Astrocyte (in vitro differentiated cells and primary cell): ENCODE measurements at regions not wholly inside any gene's neighbourhood (a gene's known extent, or its start where the extent isn't known, plus 50 kb on each side); places are given as distances from the start of the nearest gene placed in this dataset.

ENCODE experiments used
- DNase-seq: peaks from one replicate; pipeline ENCODE4 v3.0.0-alpha.2; 2010; ENCODE audit warnings: low read depth
- FAIRE-seq: peaks from 2 replicates; lab custom pipeline; 2011; peaks lifted over from hg19 to GRCh38; lab: Jason Lieb, UNC
- H2AFZ ChIP-seq: 2 replicates; pipeline ENCODE4 v1.6.0; 2012; ENCODE audit warnings: low read depth, low read length, inconsistent platforms
- H3K27ac ChIP-seq: 2 replicates; pipeline ENCODE4 v1.5.1; 2011; ENCODE audit warnings: low read depth, low read length, inconsistent platforms
- H3K27me3 ChIP-seq: 2 replicates; pipeline ENCODE4 v1.6.0; 2011; ENCODE audit warnings: low read length, inconsistent platforms; ENCODE audit not compliant: insufficient read depth
- H3K36me3 ChIP-seq: 2 replicates; pipeline ENCODE4 v1.5.1; 2011; ENCODE audit warnings: low read length, inconsistent platforms; ENCODE audit not compliant: insufficient read depth
- H3K4me1 ChIP-seq: 2 replicates; pipeline ENCODE4 v1.5.1; 2011; ENCODE audit warnings: low read length, inconsistent platforms; ENCODE audit not compliant: insufficient read depth
- H3K4me2 ChIP-seq: 2 replicates; pipeline ENCODE4 v1.6.0; 2012; ENCODE audit warnings: low read length, inconsistent platforms
- H3K4me3 ChIP-seq: 2 replicates; pipeline ENCODE4 v1.5.1; 2011; ENCODE audit warnings: low read depth, mild to moderate bottlenecking, low read length, inconsistent platforms; ENCODE audit not compliant: insufficient read depth
- H3K79me2 ChIP-seq: 2 replicates; pipeline ENCODE4 v1.6.0; 2012; ENCODE audit warnings: mild to moderate bottlenecking, low read length, inconsistent platforms; ENCODE audit not compliant: insufficient read depth
- H3K9ac ChIP-seq: 2 replicates; pipeline ENCODE4 v1.6.0; 2012; ENCODE audit warnings: mild to moderate bottlenecking, low read length, inconsistent platforms
- H3K9me3 ChIP-seq: 2 replicates; pipeline ENCODE4 v1.5.1; 2012; ENCODE audit warnings: low read depth, mild to moderate bottlenecking, low read length, inconsistent platforms; ENCODE audit not compliant: insufficient read depth
- H4K20me1 ChIP-seq: 2 replicates; pipeline ENCODE4 v1.6.0; 2012; ENCODE audit warnings: low read length, inconsistent platforms; ENCODE audit not compliant: insufficient read depth
- H3K27ac Mint-ChIP-seq: one replicate; pipeline ENCODE4 v1.8.0; 2021; ENCODE audit warnings: mild to moderate bottlenecking, mixed read lengths; ENCODE audit not compliant: unreplicated experiment
- H3K27me3 Mint-ChIP-seq: one replicate; pipeline ENCODE4 v1.8.0; 2021; ENCODE audit warnings: low read depth, mixed read lengths; ENCODE audit not compliant: unreplicated experiment
- H3K36me3 Mint-ChIP-seq: one replicate; pipeline ENCODE4 v1.8.0; 2021; ENCODE audit warnings: low read depth, mixed read lengths; ENCODE audit not compliant: unreplicated experiment
- H3K4me1 Mint-ChIP-seq: one replicate; pipeline ENCODE4 v1.8.0; 2021; ENCODE audit warnings: low read depth, mixed read lengths; ENCODE audit not compliant: unreplicated experiment
- H3K4me3 Mint-ChIP-seq: one replicate; pipeline ENCODE4 v1.8.0; 2021; ENCODE audit warnings: mild to moderate bottlenecking, moderate library complexity, mixed read lengths; ENCODE audit not compliant: unreplicated experiment
- H3K9me3 Mint-ChIP-seq: one replicate; pipeline ENCODE4 v1.8.0; 2021; ENCODE audit warnings: mild to moderate bottlenecking, mixed read lengths; ENCODE audit not compliant: unreplicated experiment
- CTCF ChIP-seq: IDR thresholded peaks from 2 replicates; pipeline ENCODE4 v1.5.1; 2011; ENCODE audit warnings: low read depth, mild to moderate bottlenecking, inconsistent platforms, low read length, moderate library complexity; ENCODE audit not compliant: insufficient read depth
- EZH2 ChIP-seq: IDR thresholded peaks from 2 replicates; pipeline ENCODE4 v1.6.1; 2012; ENCODE audit warnings: mild to moderate bottlenecking, low read length, inconsistent platforms; ENCODE audit not compliant: insufficient read depth

- Histone ChIP-seq H3K4me1 (no peaks in the 10 kb centered on the region), H3K4me2 (no peak overlapping the region), H3K36me3 (no peaks in the 10 kb centered on the region), H3K4me3 (no peak overlapping the region), H3K79me2 (no peaks in the 10 kb centered on the region), H3K9ac (no peak overlapping the region), H4K20me1 (no peaks in the 10 kb centered on the region), H3K27ac (no peak overlapping the region), H2AFZ (no peak overlapping the region), H3K9me3 (no peaks in the 10 kb centered on the region), H3K27me3 (no peaks in the 10 kb centered on the region)
- no peak for TF ChIP-seq EZH2
- TF ChIP-seq CTCF: no peak
- H3K4me1 Mint-ChIP-seq: peaks cover 2% of the 10 kb centered on the region
- FAIRE-seq (no peak), DNase-seq (no peak)
- H3K9me3 Mint-ChIP-seq: peaks cover 4% of the 10 kb centered on the region
- peaks cover 7% of the 10 kb centered on the region for H3K27me3 Mint-ChIP-seq
- no peak overlapping the region for H3K4me3 Mint-ChIP-seq
- no peak overlapping the region for H3K27ac Mint-ChIP-seq
- no peaks in the 10 kb centered on the region for H3K36me3 Mint-ChIP-seq
These were observed 229.2 kb downstream of the C1D start for GRCh38 chr2:67833632-67834031.

- no peak overlapping the region for H3K4me3 ChIP-seq
- no peaks in the 10 kb centered on the region for H3K79me2 ChIP-seq
- peaks cover 2% of the 10 kb centered on the region for H3K4me1 Mint-ChIP-seq
- no peak overlapping the region for H3K27ac ChIP-seq
- H3K4me2 ChIP-seq: no peak overlapping the region
- DNase-seq: peak; percentile 20
- H4K20me1 ChIP-seq: no peaks in the 10 kb centered on the region
- H3K27ac Mint-ChIP-seq: no peak overlapping the region
- no peak overlapping the region for H3K4me3 Mint-ChIP-seq
- no peaks in the 10 kb centered on the region for H3K36me3 ChIP-seq
- H3K27me3 Mint-ChIP-seq: peaks cover 7% of the 10 kb centered on the region
- no peak for FAIRE-seq
- no peaks in the 10 kb centered on the region for H3K36me3 Mint-ChIP-seq
- no peak for TF ChIP-seq EZH2
- TF ChIP-seq CTCF: no peak
- no peak overlapping the region for H2AFZ ChIP-seq
- H3K27me3 ChIP-seq: no peaks in the 10 kb centered on the region
- no peak overlapping the region for H3K9ac ChIP-seq
- H3K4me1 ChIP-seq: no peaks in the 10 kb centered on the region
- H3K9me3 Mint-ChIP-seq: peaks cover 4% of the 10 kb centered on the region
- H3K9me3 ChIP-seq: no peaks in the 10 kb centered on the region
These were observed 228.3 kb downstream of the C1D start for GRCh38 chr2:67834482-67834881.

- Histone ChIP-seq H3K4me3 (no peak overlapping the region), H3K4me2 (no peak overlapping the region), H3K4me1 (no peaks in the 10 kb centered on the region), H4K20me1 (no peaks in the 10 kb centered on the region), H3K9me3 (no peaks in the 10 kb centered on the region), H3K27me3 (no peaks in the 10 kb centered on the region), H3K9ac (no peak overlapping the region), H3K79me2 (no peaks in the 10 kb centered on the region), H3K36me3 (no peaks in the 10 kb centered on the region), H3K27ac (no peak overlapping the region), H2AFZ (no peak overlapping the region)
- Mint-ChIP-seq H3K27me3 (peaks cover 5% of the 10 kb centered on the region), H3K36me3 (no peaks in the 10 kb centered on the region), H3K4me1 (peaks cover 2% of the 10 kb centered on the region), H3K27ac (no peak overlapping the region), H3K4me3 (no peak overlapping the region), H3K9me3 (peaks cover 4% of the 10 kb centered on the region)
- DNase-seq (no peak), FAIRE-seq (no peak)
- TF ChIP-seq CTCF (no peak), EZH2 (no peak)
These were observed 227.5 kb downstream of the C1D start for GRCh38 chr2:67835266-67835665.
